ACC112 (cell line): ENCODE measurements at regions not wholly inside any gene's neighbourhood (a gene's known extent, or its start where the extent isn't known, plus 50 kb on each side); places are given as distances from the start of the nearest gene placed in this dataset.

Source experiments
- H2AFZ ChIP-seq: fragments of 200-600 bp; sonication (generic); one replicate; pipeline ENCODE4 v1.6.0; 2017; ENCODE audit warnings: antibody characterized with exemption, low read length; ENCODE audit not compliant: unreplicated experiment
- H3K27ac ChIP-seq: fragments of 200-600 bp; sonication (generic); 2 replicates; pipeline ENCODE4 v1.5.1; 2014; ENCODE audit warnings: low read depth, mild to moderate bottlenecking, antibody characterized with exemption, low read length, moderate library complexity
- H3K27me3 ChIP-seq: fragments of 200-600 bp; sonication (generic); 2 replicates; pipeline ENCODE4 v1.6.1; 2014; ENCODE audit warnings: mild to moderate bottlenecking, antibody characterized with exemption, low read length, moderate library complexity, mixed read lengths; ENCODE audit not compliant: insufficient read depth
- H3K36me3 ChIP-seq: fragments of 200-600 bp; sonication (generic); 2 replicates; pipeline ENCODE4 v1.6.1; 2016; ENCODE audit warnings: mild to moderate bottlenecking, antibody characterized with exemption, low read length, moderate library complexity, mixed read lengths; ENCODE audit not compliant: insufficient read depth
- H3K4me1 ChIP-seq: fragments of 200-600 bp; sonication (generic); one replicate; pipeline ENCODE4 v1.6.1; 2016; ENCODE audit warnings: low read length, mixed read lengths; ENCODE audit not compliant: insufficient read depth, unreplicated experiment, control insufficient read depth
- H3K4me3 ChIP-seq: fragments of 200-600 bp; sonication (generic); 2 replicates; pipeline ENCODE4 v1.5.1; 2014; ENCODE audit warnings: mild to moderate bottlenecking, low read depth, low read length
- H3K79me2 ChIP-seq: fragments of 200-600 bp; sonication (generic); one replicate; pipeline ENCODE4 v1.6.0; 2016; ENCODE audit warnings: low read length; ENCODE audit not compliant: control insufficient read depth, unreplicated experiment, insufficient read depth

DNA sequence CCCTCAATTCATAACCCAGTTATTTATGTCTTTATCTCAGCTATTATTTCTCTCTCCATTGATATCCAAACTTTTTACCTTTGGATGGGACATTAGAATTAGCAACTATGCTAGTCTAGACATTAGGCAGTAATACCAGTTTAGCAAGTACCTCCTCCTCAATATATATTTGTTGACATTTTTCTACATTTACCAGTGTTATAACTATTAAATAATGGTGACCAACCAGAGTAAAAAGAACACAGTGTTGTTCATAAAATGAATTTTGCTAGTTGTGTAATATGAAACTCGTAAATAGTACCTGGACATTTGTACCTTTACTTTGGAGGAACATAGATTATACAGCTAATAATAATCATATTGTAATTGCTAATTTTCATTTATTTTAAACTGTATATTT lies 554.6 kb upstream of the CDH6 start:
- Histone ChIP-seq H3K27me3 (0 out of 2 replicates have a peak, but pooled peaks cover 2% of the 10 kb centered on the region), H2AFZ (no peak overlapping the region), H3K4me1 (no peaks in the 10 kb centered on the region), H3K36me3 (no peaks in the 10 kb centered on the region), H3K79me2 (no peaks in the 10 kb centered on the region), H3K27ac (no peak overlapping the region), H3K4me3 (no peak overlapping the region)

- Histone ChIP-seq H3K79me2 (no peaks in the 10 kb centered on the region), H3K4me3 (no peak overlapping the region), H3K4me1 (no peaks in the 10 kb centered on the region), H3K27ac (no peak overlapping the region), H3K27me3 (no peaks in the 10 kb centered on the region), H3K36me3 (no peaks in the 10 kb centered on the region), H2AFZ (no peak overlapping the region)
Observed at GRCh38 chr5:30627945-30628344, 565.5 kb upstream of the CDH6 start.

DNA sequence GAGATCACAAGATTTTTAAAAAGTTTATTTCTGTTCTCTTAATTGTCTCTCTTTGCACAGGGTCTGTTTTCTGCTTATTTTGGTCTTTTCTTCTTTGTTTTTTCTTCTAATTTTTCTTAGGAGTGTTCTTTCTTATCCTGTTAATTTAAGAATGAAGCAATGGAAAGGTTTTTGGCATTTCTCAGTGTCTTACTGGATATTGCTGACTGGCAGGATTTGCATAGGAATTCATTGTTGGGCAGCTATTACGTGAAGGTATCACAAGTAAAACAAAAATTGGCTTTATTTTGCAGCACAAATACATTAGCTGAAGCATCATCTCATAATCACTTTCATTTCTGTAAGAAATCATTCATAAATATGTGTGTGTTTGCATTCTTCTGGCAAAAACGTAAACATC lies 566.9 kb upstream of the CDH6 start:
- Histone ChIP-seq H2AFZ (no peak overlapping the region), H3K27ac (no peak overlapping the region), H3K79me2 (no peaks in the 10 kb centered on the region), H3K36me3 (no peaks in the 10 kb centered on the region), H3K4me3 (no peak overlapping the region), H3K27me3 (no peaks in the 10 kb centered on the region), H3K4me1 (no peaks in the 10 kb centered on the region)

DNA sequence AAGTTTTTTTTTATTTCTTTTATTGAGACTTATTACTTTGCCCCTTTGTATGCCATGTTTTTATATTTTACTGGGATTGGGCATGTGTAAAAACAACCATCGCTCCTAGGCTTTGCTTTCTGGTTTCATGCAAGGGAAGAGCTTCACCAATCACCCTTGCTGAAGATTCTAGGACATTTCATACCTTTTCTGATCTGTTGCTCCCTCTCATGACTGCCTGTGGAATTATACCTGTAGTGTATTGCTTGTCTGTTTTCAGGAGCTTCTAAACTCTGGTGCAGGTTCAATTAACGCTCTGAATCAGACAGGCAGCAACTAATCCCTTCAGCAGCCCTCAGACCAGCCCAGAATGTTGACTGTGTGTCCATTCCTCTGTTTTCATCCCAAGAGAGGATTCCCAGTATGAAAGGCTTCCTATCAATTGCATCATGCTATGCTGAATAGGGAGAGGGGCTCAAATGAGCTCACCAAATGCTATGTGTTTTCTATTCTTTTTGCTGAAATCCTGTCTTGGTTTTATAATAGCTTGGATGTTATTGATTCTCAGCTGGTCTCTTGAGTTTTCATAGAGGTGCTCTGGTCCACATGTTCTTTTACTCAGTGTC lies 572.9 kb upstream of the CDH6 start:
- no peaks in the 10 kb centered on the region for H3K4me1 ChIP-seq
- H3K36me3 ChIP-seq = no peaks in the 10 kb centered on the region
- no peaks in the 10 kb centered on the region for H3K27me3 ChIP-seq
- no peak overlapping the region for H2AFZ ChIP-seq
- no peak overlapping the region for H3K27ac ChIP-seq
- no peak overlapping the region for H3K4me3 ChIP-seq
- H3K79me2 ChIP-seq = no peaks in the 10 kb centered on the region

DNA sequence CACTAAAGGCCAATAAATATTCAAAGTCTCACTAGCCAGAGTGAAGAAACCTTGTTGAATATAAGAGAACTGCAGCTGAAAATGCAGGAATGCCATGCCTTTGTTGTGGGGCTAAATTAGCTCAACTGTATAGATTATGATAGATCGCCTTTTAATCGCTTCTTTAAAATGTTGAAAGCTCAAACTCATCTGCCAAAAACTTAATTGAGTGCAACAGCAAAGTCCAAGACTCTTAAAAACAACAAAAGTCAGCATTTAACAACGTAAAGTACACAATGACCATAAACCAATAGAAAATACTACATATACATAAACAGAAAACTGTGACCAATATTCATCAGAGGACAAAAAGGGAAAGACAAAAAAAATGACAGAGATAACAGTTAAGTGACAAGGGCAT lies 585.0 kb upstream of the CDH6 start:
- no peaks in the 10 kb centered on the region for H3K79me2 ChIP-seq
- no peaks in the 10 kb centered on the region for H3K4me1 ChIP-seq
- H3K4me3 ChIP-seq = no peak overlapping the region
- no peaks in the 10 kb centered on the region for H3K27me3 ChIP-seq
- H3K36me3 ChIP-seq = no peaks in the 10 kb centered on the region
- H3K27ac ChIP-seq = no peak overlapping the region
- no peak overlapping the region for H2AFZ ChIP-seq

GRCh38 chr5:30607301-30607894 lies 586.1 kb upstream of the CDH6 start:
- Histone ChIP-seq H3K36me3 (no peaks in the 10 kb centered on the region), H2AFZ (no peak overlapping the region), H3K4me3 (no peak overlapping the region), H3K27ac (no peak overlapping the region), H3K79me2 (no peaks in the 10 kb centered on the region), H3K4me1 (no peaks in the 10 kb centered on the region), H3K27me3 (no peaks in the 10 kb centered on the region)

GRCh38 chr5:30605693-30606268 lies 587.7 kb upstream of the CDH6 start:
- Histone ChIP-seq H3K4me1 (no peaks in the 10 kb centered on the region), H3K79me2 (no peaks in the 10 kb centered on the region)

DNA sequence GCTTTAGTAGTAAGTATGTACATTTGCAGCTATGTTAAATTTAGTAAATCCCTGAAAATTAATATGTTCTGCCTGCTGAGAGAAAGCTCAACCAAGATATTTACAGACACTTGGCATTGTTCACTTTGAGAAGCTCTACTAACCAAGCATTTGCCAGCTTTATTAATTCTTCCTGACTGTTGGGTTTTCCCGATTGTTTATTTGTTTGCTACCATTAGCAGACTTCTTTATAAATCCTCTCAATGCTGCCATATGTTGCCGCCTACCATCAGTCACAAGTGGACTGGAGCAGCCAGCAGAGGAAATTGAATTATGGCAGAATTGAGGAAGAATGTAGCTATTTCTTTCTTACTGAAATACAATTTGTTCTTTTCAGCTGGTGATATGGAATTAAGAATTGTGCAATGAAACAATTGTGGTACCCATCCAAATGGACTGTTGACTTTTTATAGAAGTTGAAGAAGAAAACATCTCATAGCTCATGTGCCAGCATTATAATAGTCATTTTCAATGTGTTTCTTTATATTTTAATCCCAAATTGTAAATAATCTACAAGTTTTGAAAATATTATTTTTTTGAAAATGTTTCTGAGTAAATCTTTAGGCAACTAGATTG lies 588.7 kb upstream of the CDH6 start:
- Histone ChIP-seq H3K4me1 (no peaks in the 10 kb centered on the region), H3K27me3 (no peaks in the 10 kb centered on the region), H3K4me3 (no peak overlapping the region), H3K79me2 (no peaks in the 10 kb centered on the region), H2AFZ (no peak overlapping the region), H3K27ac (no peak overlapping the region), H3K36me3 (no peaks in the 10 kb centered on the region)

More at GRCh38 chr5:30605693-30606268, 587.7 kb upstream of the CDH6 start:
- Histone ChIP-seq H3K27me3 (no peaks in the 10 kb centered on the region), H3K27ac (no peak overlapping the region), H3K4me3 (no peak overlapping the region), H3K36me3 (no peaks in the 10 kb centered on the region), H2AFZ (no peak overlapping the region)

DNA sequence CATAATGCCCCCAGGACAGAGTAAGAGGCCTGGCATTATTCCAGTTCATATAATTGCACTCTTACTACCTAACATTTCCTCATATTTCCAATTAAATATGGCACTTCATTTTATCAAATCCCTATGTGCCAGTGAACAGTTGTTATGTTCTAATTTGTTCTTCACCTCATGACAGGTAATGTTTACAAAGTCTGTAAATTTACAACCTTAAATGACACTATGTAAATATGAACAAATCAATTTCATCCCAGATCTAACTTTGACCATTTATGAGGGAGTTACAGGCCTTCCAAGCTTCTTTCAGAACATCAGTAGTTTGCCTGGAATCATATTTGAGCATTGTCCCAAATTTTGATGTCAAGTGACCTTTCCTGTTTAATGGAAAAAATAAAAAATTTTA lies 592.6 kb upstream of the CDH6 start:
- Histone ChIP-seq H2AFZ (no peak overlapping the region), H3K27me3 (peaks cover 4% of the 10 kb centered on the region; the same call in 1 of the 2 replicates), H3K36me3 (no peaks in the 10 kb centered on the region), H3K4me1 (no peaks in the 10 kb centered on the region), H3K4me3 (no peak overlapping the region), H3K79me2 (no peaks in the 10 kb centered on the region), H3K27ac (no peak overlapping the region)

- H3K4me1 ChIP-seq = no peaks in the 10 kb centered on the region
- no peak overlapping the region for H2AFZ ChIP-seq
- peaks cover 12% of the 10 kb centered on the region; the same call in 1 of the 2 replicates for H3K27me3 ChIP-seq
- H3K4me3 ChIP-seq = no peak overlapping the region
- H3K36me3 ChIP-seq = no peaks in the 10 kb centered on the region
- H3K79me2 ChIP-seq = no peaks in the 10 kb centered on the region
- no peak overlapping the region for H3K27ac ChIP-seq
Observed at GRCh38 chr5:30596495-30597064, 596.9 kb upstream of the CDH6 start.
